ENCODE measurements at regions not wholly inside any gene's neighbourhood (a gene's known extent, or its start where the extent isn't known, plus 50 kb on each side); places are given as distances from the start of the nearest gene placed in this dataset.

DNA sequence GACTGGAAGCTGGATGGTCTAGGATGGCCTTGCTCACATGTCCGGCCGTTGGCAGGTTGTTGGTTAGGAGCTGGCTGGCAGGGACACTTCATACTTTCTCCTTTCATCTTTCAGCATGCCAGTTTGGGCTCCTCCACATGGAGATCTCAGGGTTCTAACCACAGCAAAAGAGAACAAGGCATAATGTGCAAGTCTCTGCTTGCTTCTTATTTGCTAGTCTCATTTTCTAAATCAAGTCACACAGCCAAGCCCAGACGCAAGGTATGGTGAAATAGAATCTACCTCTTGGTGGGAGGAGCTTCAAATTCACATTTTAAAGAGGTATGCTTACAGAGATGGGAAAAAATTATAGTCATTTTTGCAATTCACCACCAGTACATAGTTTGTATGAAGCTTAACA is 69.1 kb upstream of the NAP1L1 start:
- TF ChIP-seq, protein P1, sequence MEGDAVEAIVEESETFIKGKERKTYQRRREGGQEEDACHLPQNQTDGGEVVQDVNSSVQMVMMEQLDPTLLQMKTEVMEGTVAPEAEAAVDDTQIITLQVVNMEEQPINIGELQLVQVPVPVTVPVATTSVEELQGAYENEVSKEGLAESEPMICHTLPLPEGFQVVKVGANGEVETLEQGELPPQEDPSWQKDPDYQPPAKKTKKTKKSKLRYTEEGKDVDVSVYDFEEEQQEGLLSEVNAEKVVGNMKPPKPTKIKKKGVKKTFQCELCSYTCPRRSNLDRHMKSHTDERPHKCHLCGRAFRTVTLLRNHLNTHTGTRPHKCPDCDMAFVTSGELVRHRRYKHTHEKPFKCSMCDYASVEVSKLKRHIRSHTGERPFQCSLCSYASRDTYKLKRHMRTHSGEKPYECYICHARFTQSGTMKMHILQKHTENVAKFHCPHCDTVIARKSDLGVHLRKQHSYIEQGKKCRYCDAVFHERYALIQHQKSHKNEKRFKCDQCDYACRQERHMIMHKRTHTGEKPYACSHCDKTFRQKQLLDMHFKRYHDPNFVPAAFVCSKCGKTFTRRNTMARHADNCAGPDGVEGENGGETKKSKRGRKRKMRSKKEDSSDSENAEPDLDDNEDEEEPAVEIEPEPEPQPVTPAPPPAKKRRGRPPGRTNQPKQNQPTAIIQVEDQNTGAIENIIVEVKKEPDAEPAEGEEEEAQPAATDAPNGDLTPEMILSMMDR (conservative IDR thresholded peaks at IDR 0.05): no peak

DNA sequence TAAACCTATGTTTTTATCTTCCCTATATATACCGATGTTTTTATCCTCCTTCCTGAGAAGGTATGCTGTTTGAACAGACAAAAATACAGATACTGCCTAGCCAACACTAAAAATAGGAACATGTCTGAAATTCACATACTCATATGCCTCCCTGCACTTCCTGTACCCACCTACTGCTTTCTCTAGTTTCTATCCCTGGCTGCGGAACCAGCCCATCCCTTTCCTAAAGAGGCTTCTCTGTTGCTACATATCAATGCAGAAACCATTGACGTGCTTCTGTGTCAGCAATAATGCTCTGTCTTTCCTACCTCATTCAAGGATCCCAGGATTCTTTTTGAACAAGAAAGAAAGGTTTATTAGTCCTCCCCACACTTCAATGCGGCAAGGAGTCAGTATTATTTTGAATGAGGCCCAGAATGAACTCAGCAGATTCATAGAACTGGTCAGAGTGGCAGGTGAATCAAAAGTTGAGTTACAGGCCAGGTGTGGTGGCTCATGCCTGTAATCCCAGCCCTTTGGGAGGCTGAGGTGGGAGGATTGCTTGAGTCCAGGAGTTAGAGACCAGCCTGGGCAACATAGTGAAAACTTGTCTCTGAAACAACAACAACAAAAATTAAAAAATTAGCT is 67.8 kb upstream of the NAP1L1 start:
- H3K27ac ChIP-seq: no peak overlapping the region
- TF ChIP-seq, protein P1 (conservative IDR thresholded peaks at IDR 0.05): no peak

More for the DNA sequence above, 69.1 kb upstream of the NAP1L1 start:
- H3K27ac ChIP-seq: no peak overlapping the region

DNA sequence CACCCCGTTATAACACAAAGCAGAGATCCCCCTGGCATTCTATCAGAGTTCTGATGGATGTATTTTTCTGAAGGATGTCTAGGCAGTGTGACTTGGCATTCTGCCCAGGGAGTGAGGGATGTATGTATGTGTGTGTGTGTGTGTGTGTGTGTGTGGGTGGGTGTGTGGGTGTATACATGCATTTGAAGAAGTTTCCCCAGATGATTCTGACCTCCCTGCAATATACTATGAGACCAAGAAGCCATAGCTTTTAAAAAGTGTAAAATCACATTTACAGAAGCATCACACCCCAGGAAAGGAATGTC is 59.7 kb upstream of the NAP1L1 start:
- TF ChIP-seq, protein P1 (conservative IDR thresholded peaks at IDR 0.05): no peak
- H3K27ac ChIP-seq: no peak overlapping the region

DNA sequence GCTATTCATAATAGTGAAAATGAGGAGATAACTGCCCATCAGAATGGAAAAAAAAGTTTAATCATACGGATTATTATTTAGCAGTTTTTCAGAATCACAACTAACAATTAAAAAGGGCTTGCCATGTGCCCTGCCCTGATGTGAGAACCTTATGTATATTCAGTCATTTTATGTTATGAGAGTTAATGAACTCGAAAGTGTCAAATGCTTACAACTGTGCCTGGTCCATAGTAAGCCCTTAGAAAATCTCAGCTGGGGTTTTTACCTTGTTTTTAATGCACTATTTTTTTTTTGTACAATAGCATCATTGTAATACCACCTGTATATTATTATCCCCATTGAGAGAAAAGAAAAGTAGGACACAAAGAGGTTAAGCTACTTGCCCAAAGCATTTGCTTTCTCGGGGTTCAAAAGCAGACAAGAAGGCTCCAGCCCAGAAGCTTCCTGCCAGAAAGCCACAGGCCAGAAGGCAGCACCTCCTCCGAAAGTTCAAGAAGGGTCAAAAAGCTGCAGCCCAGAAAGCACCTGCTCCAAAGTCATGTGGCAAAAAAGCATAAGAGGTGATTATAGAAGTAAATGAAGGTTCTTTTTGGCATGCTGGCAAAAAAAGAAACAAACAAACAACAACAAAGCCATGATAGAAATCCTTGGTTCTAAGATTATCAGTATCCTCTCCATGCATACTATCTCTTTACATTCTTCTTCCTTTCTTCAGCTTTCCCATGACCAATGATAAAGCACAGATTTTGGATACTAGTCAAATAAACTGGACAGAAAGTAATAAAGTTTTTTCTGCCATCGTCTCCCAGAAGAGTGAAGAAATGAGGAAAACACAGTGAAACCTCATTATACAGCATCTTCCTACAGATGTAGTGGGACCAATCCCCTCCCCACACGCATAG is 59.1 kb upstream of the NAP1L1 start:
- H3K27ac ChIP-seq: no peak overlapping the region
- TF ChIP-seq, protein P1 (conservative IDR thresholded peaks at IDR 0.05): no peak

DNA sequence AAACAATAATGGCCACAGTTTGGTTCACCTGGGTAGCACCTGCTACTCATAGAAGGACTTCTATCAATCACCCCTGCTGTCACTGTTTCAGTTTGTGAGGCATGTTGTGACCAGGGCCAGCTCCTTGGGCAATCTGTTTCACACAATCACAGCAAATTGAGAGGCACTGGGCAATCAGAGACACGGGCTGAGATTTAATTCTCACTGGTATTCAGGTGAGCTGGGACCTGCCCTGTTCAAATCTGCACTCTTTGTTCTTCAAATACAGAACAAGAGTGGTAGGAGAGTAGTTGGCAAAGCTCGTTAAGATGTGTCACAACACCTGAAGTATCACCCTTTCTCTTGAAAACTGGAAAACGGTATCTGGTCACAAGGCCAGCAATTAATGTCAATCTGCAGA is 57.8 kb upstream of the NAP1L1 start:
- H3K27ac ChIP-seq: no peak overlapping the region
- TF ChIP-seq, protein P1 (conservative IDR thresholded peaks at IDR 0.05): no peak

DNA sequence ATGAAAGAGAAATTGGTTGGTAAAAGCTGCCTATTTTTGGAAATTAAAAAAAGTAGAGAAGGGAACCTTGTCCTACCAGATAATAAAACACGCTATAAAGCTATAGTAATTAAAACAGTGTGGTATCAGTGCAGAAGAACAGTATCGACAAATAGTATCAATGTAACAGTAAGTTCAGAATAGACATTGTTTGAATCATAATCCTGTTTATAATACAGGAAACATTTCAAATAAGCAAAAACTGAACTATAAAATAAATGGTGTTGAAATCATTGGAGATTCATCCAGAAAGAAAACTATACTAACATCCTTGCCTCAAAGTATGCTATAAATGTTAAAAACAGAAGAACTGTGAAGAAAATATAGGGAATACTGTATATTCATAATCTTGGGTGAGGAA is 54.2 kb upstream of the NAP1L1 start:
- no peak overlapping the region for H3K27ac ChIP-seq
- TF ChIP-seq, protein P1 (conservative IDR thresholded peaks at IDR 0.05): no peak

DNA sequence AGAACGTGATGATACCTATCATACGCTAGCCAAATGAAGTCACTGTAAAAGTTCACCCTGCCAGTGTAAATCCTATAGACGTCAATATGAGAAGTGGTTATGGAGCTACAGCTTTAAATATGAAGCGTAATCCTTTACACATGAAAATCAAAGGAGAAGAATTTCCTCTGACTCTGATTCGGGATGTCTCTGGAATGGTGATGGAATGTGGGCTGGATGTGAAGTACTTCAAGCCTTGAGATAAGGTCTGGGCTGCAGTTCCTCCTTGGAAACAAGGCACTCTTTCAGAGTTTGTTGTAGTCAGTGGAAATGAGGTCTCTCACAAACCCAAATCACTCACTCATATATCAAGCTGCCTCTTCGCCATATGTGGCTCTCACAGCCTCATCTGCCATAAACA is 53.1 kb upstream of the NAP1L1 start:
- H3K27ac ChIP-seq: no peak overlapping the region
- TF ChIP-seq, protein P1 (conservative IDR thresholded peaks at IDR 0.05): no peak

Data from VCaP (cell line).